Nephron progenitor cell (in vitro differentiated cells): ENCODE measurements at regions not wholly inside any gene's neighbourhood (a gene's known extent, or its start where the extent isn't known, plus 50 kb on each side); places are given as distances from the start of the nearest gene placed in this dataset.

Experiments used
- DNase-seq: peaks from one replicate; pipeline ENCODE4 v3.0.0; 2021
- H3K27ac Mint-ChIP-seq: 2 replicates; pipeline ENCODE4 v1.8.0; 2021; ENCODE audit warnings: mild to moderate bottlenecking, moderate library complexity, mixed read lengths
- H3K27me3 Mint-ChIP-seq: 2 replicates; pipeline ENCODE4 v1.8.0; 2021; ENCODE audit warnings: mild to moderate bottlenecking, low read depth, mixed read lengths; ENCODE audit not compliant: poor library complexity
- H3K36me3 Mint-ChIP-seq: 2 replicates; pipeline ENCODE4 v1.8.0; 2021; ENCODE audit warnings: low read depth, mixed read lengths
- H3K4me1 Mint-ChIP-seq: 2 replicates; pipeline ENCODE4 v1.8.0; 2021; ENCODE audit warnings: mixed read lengths
- H3K4me3 Mint-ChIP-seq: 2 replicates; pipeline ENCODE4 v1.8.0; 2021; ENCODE audit warnings: mild to moderate bottlenecking, moderate library complexity, mixed read lengths
- H3K9me3 Mint-ChIP-seq: 2 replicates; pipeline ENCODE4 v1.8.0; 2021; ENCODE audit warnings: mild to moderate bottlenecking, moderate library complexity, mixed read lengths
- TF ChIP-seq, protein P1 (sequence below): fragments of 200-600 bp; sonication (generic); IDR thresholded peaks from 2 replicates; pipeline ENCODE4 v1.5.0; 2021; ENCODE audit warnings: antibody characterized with exemption

DNA sequence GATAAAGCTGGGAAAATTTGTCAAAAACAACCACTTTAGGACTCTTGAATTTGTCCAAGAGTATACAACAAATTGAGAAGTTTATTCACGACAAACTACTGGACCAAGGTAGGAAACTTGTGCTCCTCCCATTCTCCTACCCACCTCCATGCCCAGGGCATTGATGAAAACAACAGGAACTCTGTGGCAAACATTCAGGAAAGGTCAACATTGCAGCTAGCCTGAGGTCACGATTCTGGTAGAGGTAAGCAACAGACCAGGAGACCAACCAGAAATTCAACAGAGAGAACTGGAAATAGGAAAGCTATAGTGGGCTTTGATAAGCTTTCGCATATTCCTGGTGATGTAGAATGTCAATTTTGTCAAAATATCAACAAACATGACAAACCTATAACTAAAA, 209.1 kb upstream of the CTAGE1 start:
- TF ChIP-seq, protein P1, sequence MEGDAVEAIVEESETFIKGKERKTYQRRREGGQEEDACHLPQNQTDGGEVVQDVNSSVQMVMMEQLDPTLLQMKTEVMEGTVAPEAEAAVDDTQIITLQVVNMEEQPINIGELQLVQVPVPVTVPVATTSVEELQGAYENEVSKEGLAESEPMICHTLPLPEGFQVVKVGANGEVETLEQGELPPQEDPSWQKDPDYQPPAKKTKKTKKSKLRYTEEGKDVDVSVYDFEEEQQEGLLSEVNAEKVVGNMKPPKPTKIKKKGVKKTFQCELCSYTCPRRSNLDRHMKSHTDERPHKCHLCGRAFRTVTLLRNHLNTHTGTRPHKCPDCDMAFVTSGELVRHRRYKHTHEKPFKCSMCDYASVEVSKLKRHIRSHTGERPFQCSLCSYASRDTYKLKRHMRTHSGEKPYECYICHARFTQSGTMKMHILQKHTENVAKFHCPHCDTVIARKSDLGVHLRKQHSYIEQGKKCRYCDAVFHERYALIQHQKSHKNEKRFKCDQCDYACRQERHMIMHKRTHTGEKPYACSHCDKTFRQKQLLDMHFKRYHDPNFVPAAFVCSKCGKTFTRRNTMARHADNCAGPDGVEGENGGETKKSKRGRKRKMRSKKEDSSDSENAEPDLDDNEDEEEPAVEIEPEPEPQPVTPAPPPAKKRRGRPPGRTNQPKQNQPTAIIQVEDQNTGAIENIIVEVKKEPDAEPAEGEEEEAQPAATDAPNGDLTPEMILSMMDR: no peak
- no peaks in the 10 kb centered on the region for H3K36me3 Mint-ChIP-seq
- no peaks in the 10 kb centered on the region for H3K4me1 Mint-ChIP-seq
- DNase-seq: no peak
- H3K27ac Mint-ChIP-seq: no peak overlapping the region
- peaks cover 4% of the 10 kb centered on the region for H3K27me3 Mint-ChIP-seq
- H3K9me3 Mint-ChIP-seq: no peaks in the 10 kb centered on the region
- no peak overlapping the region for H3K4me3 Mint-ChIP-seq

DNA sequence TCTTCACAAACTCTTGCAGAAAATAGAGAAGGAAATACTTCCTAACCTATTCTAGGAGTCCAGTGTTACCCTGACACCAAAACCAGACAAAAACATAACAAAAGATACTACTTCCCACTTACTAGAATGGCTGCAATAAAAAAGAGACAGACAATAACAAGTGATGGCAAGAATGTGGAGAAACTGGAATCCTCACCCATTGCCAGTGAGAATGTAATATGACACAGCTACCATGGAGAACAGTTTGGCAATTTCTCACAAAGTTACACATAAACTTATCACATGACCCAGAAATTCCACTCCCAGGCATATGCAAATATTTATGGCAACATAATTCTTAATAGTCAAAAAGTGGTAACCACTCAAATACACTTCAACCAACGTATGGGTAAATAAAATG, 209.8 kb upstream of the CTAGE1 start:
- TF ChIP-seq, protein P1: no peak
- Mint-ChIP-seq H3K27ac (no peak overlapping the region), H3K9me3 (no peaks in the 10 kb centered on the region), H3K27me3 (peaks cover 4% of the 10 kb centered on the region), H3K4me1 (no peaks in the 10 kb centered on the region), H3K4me3 (no peak overlapping the region), H3K36me3 (no peaks in the 10 kb centered on the region)
- no peak for DNase-seq

DNA sequence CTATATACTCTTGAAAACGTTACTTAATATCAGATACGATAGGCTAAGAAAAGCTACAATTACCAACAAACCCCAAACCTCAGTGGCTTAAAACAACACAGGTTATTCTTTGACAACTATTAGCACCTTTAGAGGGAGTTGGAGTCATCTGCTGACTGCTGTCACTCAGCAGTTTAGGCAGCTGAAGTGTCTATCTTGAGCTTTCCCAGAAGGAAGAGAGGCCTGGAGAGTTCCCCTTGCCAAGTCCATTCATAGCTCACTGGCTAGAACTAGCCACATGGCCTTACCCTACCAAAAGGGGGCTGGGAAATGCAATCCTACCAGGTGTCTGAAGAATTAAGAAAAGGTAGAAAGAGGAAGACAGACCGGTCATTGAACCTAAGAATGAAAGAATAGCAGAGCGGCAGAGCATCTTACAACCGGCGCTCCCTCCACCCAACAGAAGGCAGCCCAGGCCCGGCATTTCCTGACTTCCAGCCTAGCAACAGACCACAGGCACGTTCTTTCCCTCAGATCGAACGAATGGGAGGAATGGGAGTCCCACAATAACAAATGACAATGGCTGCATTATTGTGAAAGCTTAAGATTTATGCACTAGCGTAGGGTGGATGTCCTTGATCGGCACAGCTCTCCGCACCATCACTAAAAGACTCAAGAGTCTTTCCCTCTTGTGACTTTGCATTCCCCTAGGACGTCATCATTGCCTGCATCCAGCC, 211.2 kb upstream of the CTAGE1 start:
- H3K9me3 Mint-ChIP-seq: no peaks in the 10 kb centered on the region
- H3K4me1 Mint-ChIP-seq: no peaks in the 10 kb centered on the region
- no peak for DNase-seq
- no peaks in the 10 kb centered on the region for H3K36me3 Mint-ChIP-seq
- TF ChIP-seq, protein P1: no peak
- peaks cover 4% of the 10 kb centered on the region for H3K27me3 Mint-ChIP-seq
- no peak overlapping the region for H3K4me3 Mint-ChIP-seq
- no peak overlapping the region for H3K27ac Mint-ChIP-seq

DNA sequence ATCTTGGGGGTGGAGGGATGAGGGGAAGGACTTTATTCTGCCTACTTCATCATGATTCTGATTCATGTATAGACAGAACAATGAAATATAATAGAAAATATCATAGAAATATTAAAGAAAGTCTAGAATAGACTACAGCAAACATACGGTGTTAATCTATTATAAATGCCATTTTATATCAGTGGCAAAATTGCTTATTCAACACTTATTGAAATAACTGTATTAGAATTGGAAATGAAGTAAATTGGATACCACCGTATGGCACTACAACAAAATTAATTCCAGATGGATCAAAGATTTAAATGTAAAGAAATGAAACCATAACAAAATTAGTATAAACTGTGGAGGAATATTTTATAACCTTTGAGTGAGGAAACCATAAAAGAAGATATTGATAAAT, 213.3 kb upstream of the CTAGE1 start:
- no peaks in the 10 kb centered on the region for H3K4me1 Mint-ChIP-seq
- no peak overlapping the region for H3K4me3 Mint-ChIP-seq
- TF ChIP-seq, protein P1: no peak
- peaks cover 2% of the 10 kb centered on the region for H3K9me3 Mint-ChIP-seq
- no peaks in the 10 kb centered on the region for H3K27me3 Mint-ChIP-seq
- DNase-seq: no peak
- no peak overlapping the region for H3K27ac Mint-ChIP-seq
- H3K36me3 Mint-ChIP-seq: no peaks in the 10 kb centered on the region

DNA sequence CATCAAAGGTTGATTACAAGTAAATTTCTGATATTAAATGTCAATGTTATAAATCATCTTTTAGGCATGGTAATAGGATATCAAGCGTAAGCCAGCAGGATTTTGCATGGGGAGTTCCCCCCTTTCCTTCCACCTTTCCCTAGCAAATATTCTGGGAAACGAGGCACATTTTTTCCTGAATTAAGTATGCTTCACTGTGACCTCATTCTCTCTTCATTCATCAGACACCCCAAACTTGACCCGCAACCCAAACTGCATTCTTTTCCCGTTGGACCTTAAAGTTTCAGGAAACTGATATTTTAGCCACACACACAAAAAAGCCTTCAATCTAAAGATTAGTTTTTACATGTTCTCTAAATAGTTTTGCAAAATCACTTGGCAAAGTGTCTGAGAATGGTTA, 214.5 kb upstream of the CTAGE1 start:
- no peaks in the 10 kb centered on the region for H3K27me3 Mint-ChIP-seq
- H3K4me1 Mint-ChIP-seq: no peaks in the 10 kb centered on the region
- no peak for DNase-seq
- H3K4me3 Mint-ChIP-seq: no peak overlapping the region
- peaks cover 7% of the 10 kb centered on the region for H3K9me3 Mint-ChIP-seq
- TF ChIP-seq, protein P1: no peak
- no peaks in the 10 kb centered on the region for H3K36me3 Mint-ChIP-seq
- H3K27ac Mint-ChIP-seq: no peak overlapping the region

DNA sequence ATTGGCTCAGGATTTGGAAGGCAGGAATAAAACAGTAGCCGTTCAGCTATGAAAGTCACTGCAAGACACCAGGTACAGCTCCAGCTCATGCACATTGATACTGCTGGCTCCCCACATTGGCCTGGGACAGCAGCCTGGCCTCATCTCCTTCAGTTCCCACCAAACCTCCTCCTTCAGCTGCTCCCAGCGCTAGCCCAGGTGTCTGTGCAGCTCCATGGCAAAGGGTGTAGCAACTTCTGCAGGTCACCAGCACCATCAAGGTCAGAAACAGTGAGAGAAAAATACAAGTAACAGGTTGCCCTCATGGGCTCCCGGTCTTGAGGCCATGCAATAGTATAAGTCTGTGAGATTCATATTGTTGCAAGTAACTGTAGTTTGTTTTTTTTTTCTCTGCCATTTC, 216.7 kb upstream of the CTAGE1 start:
- Mint-ChIP-seq H3K36me3 (no peaks in the 10 kb centered on the region), H3K4me1 (no peaks in the 10 kb centered on the region), H3K4me3 (no peak overlapping the region), H3K27ac (no peak overlapping the region), H3K9me3 (peaks cover 13% of the 10 kb centered on the region), H3K27me3 (no peaks in the 10 kb centered on the region)
- DNase-seq: no peak
- TF ChIP-seq, protein P1: no peak
